GM12878 (cell line): ENCODE measurements at regions not wholly inside any gene's neighbourhood (a gene's known extent, or its start where the extent isn't known, plus 50 kb on each side); places are given as distances from the start of the nearest gene placed in this dataset.

ENCODE experiments used
- BACH1 ChIP-seq: fragments of 450-650 bp; IDR thresholded peaks from 2 replicates; pipeline ENCODE4 v1.6.1; 2017; ENCODE audit warnings: mild to moderate bottlenecking, borderline replicate concordance
- BHLHE40 ChIP-seq, 2 experiments: fragments of 450-650 bp in 1 of 2; IDR thresholded peaks; 2 replicates each; pipeline ENCODE4 v1.6.1; 2011 to 2017; ENCODE audit warnings: low read depth in 2 of 2, borderline replicate concordance in 1 of 2, improper control_type of control experiment in 1 of 2, low read length in 1 of 2, mild to moderate bottlenecking in 1 of 2
- CHD2 ChIP-seq: IDR thresholded peaks from 2 replicates; pipeline ENCODE4 v1.6.1; 2011; ENCODE audit warnings: low read depth, low read length, improper control_type of control experiment, borderline replicate concordance
- CTCF ChIP-seq, 3 experiments: IDR thresholded peaks in 2 of 3; conservative IDR thresholded peaks in 1 of 3; 2 replicates each; pipeline ENCODE4 v1.5.1; 2011; ENCODE audit warnings: low read depth in 3 of 3, low read length in 3 of 3, mild to moderate bottlenecking in 3 of 3, control low read depth in 2 of 3, moderate library complexity in 2 of 3, inconsistent platforms in 1 of 3, mixed read lengths in 1 of 3; ENCODE audit not compliant: control insufficient read depth in 2 of 3, insufficient read depth in 1 of 3; ENCODE audit errors: extremely low read depth in 1 of 3
- DPF2 ChIP-seq: fragments of 450-650 bp; IDR thresholded peaks from 2 replicates; pipeline ENCODE4 v1.6.1; 2017; ENCODE audit warnings: mild to moderate bottlenecking
- MAX ChIP-seq: IDR thresholded peaks from 2 replicates; pipeline ENCODE4 v1.6.1; 2012; ENCODE audit warnings: low read depth, low read length, improper control_type of control experiment
- REST ChIP-seq: IDR thresholded peaks from 2 replicates; pipeline ENCODE4 v1.6.1; 2012; ENCODE audit warnings: mild to moderate bottlenecking, low read depth, low read length
- USF1 ChIP-seq: IDR thresholded peaks from 2 replicates; pipeline ENCODE4 v1.6.1; 2011; ENCODE audit warnings: borderline replicate concordance, low read depth, mild to moderate bottlenecking, moderate library complexity, mixed read lengths, low read length; ENCODE audit not compliant: insufficient read depth; ENCODE audit errors: extremely low read length
- ZNF217 ChIP-seq: fragments of 450-650 bp; IDR thresholded peaks from 2 replicates; pipeline ENCODE4 v1.6.1; 2017; ENCODE audit warnings: antibody characterized with exemption, mild to moderate bottlenecking

- TF ChIP-seq BACH1, result no peak
- no peak for TF ChIP-seq CTCF (IDR thresholded peaks at IDR 0.05 in 2 of 3, conservative IDR thresholded peaks at IDR 0.05 in 1 of 3; ENCODE audit: control insufficient read depth in 2 of 3, extremely low read depth in 1 of 3, insufficient read depth in 1 of 3, low read depth in 3 of 3, low read length in 3 of 3)
- no peak for TF ChIP-seq REST
- no peak for TF ChIP-seq MAX
- TF ChIP-seq BHLHE40 (IDR thresholded peaks at IDR 0.05; ENCODE audit: borderline replicate concordance in 1 of 2, low read depth in 2 of 2, low read length in 1 of 2), result no peak
- no peak for TF ChIP-seq USF1
- TF ChIP-seq CHD2, result no peak
- TF ChIP-seq ZNF217, result no peak
- TF ChIP-seq DPF2, result no peak
These were observed 464.0 kb downstream of the ATP23 start for GRCh38 chr12:58405363-58405762.
